ENCODE measurements at regions not wholly inside any gene's neighbourhood (a gene's known extent, or its start where the extent isn't known, plus 50 kb on each side); places are given as distances from the start of the nearest gene placed in this dataset.

GRCh38 chr18:28372186-28372585 lies 195.3 kb upstream of the CDH2 start:
- no peak overlapping the region for H3K4me2 ChIP-seq

GRCh38 chr18:28366676-28367075 lies 189.7 kb upstream of the CDH2 start:
- no peak overlapping the region for H3K4me3 ChIP-seq
- TF ChIP-seq Cebpa-rat (IDR thresholded peaks at IDR 0.05), result no peak
- H3K9ac ChIP-seq, result no peak overlapping the region
- no peaks in the 10 kb centered on the region for H3K36me3 ChIP-seq
- H3K27ac ChIP-seq, result no peak overlapping the region
- H3K9me3 ChIP-seq (replicated peaks in 1 of 11), result no peaks in the 10 kb centered on the region
- no peaks in the 10 kb centered on the region for H3K27me3 ChIP-seq
- no peaks in the 10 kb centered on the region for H3K4me1 ChIP-seq
- no peaks in the 10 kb centered on the region for H4K20me1 ChIP-seq
- H3K4me2 ChIP-seq, result no peak overlapping the region

More at GRCh38 chr18:28372186-28372585, 195.3 kb upstream of the CDH2 start:
- H3K4me1 ChIP-seq, result no peaks in the 10 kb centered on the region
- no peaks in the 10 kb centered on the region for H3K36me3 ChIP-seq
- H3K4me3 ChIP-seq, result no peak overlapping the region
- no peak for TF ChIP-seq Cebpa-rat (IDR thresholded peaks at IDR 0.05)
- H3K9ac ChIP-seq, result no peak overlapping the region
- no peaks in the 10 kb centered on the region for H3K9me3 ChIP-seq (replicated peaks in 1 of 11)
- H3K27me3 ChIP-seq, result no peaks in the 10 kb centered on the region
- no peaks in the 10 kb centered on the region for H4K20me1 ChIP-seq
- no peak overlapping the region for H3K27ac ChIP-seq

DNA sequence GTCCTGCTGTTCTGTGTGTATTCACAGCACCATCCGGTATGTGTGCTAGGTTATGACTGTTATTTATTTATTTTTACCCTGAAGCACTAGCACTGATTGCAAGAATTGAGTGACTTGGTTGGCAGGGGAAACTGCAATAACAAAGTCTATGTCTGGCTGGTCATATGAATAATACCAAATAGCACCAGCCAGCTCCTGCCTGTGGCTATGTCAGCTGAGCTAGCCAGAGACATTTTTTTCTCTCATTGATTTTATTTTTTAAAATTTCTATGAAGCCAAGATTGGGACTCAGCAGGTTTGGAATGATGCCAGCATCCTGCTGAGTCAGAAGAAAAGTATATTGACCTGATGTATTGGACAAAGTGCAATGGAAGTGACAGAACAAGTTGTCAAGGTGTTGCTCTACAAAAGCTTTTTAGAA lies 188.5 kb upstream of the CDH2 start:
- no peaks in the 10 kb centered on the region for H4K20me1 ChIP-seq
- H3K9me3 ChIP-seq (replicated peaks in 1 of 11), result no peaks in the 10 kb centered on the region
- no peaks in the 10 kb centered on the region for H3K36me3 ChIP-seq
- H3K4me2 ChIP-seq, result no peak overlapping the region
- H3K4me3 ChIP-seq, result no peak overlapping the region
- H3K27ac ChIP-seq, result no peak overlapping the region
- no peak for TF ChIP-seq Cebpa-rat (IDR thresholded peaks at IDR 0.05)
- no peaks in the 10 kb centered on the region for H3K4me1 ChIP-seq
- no peaks in the 10 kb centered on the region for H3K27me3 ChIP-seq
- no peak overlapping the region for H3K9ac ChIP-seq

DNA sequence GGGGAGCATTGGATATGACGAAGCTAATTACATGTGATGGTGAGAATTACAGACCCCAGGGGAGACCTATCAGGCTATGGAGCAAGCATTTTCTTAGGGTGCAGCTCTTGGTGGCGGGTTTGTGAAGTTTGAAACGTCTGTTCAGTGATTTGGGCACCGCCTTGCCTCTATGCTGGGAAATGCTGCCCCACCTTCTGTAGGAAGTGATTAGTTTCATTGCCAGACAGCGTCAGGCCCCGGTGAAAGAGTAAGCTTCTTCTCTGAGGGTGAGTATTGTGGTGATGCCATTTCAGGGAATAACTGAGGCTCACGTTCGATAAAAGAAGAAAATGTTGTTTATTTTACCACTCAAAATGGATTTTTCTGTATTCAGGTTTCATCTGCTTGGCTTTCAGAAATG lies 186.2 kb upstream of the CDH2 start:
- Histone ChIP-seq H3K9me3 (replicated peaks in 1 of 11) (no peaks in the 10 kb centered on the region), H3K27me3 (no peaks in the 10 kb centered on the region), H3K4me1 (no peaks in the 10 kb centered on the region), H3K4me2 (no peak overlapping the region), H3K9ac (no peak overlapping the region), H3K27ac (no peak overlapping the region), H3K36me3 (no peaks in the 10 kb centered on the region), H4K20me1 (no peaks in the 10 kb centered on the region), H3K4me3 (no peak overlapping the region)
- no peak for TF ChIP-seq Cebpa-rat (IDR thresholded peaks at IDR 0.05)

DNA sequence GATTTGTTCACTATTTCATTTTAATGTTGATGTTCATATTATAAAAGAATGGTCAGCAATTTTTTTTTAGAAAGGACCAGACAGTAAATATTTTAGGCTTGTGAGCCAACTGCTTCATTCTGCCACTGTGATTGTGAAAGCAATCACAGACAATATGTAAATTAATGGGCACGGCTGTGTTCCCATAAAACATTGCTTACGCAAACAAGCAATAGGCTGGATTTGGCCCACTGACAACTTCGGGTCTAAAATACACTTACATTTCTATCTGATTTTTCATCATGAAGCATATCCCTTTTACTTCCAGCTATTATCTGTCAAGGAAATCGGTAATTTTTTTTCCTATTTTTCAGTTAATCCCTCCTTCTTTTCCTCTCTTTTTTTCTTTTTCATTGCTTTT lies 182.2 kb upstream of the CDH2 start:
- Histone ChIP-seq H3K36me3 (no peaks in the 10 kb centered on the region), H3K4me1 (no peaks in the 10 kb centered on the region), H4K20me1 (no peaks in the 10 kb centered on the region), H3K27me3 (no peaks in the 10 kb centered on the region), H3K9me3 (replicated peaks in 1 of 11) (no peaks in the 10 kb centered on the region), H3K9ac (no peak overlapping the region), H3K27ac (no peak overlapping the region), H3K4me3 (no peak overlapping the region), H3K4me2 (no peak overlapping the region)
- TF ChIP-seq Cebpa-rat (IDR thresholded peaks at IDR 0.05), result no peak

DNA sequence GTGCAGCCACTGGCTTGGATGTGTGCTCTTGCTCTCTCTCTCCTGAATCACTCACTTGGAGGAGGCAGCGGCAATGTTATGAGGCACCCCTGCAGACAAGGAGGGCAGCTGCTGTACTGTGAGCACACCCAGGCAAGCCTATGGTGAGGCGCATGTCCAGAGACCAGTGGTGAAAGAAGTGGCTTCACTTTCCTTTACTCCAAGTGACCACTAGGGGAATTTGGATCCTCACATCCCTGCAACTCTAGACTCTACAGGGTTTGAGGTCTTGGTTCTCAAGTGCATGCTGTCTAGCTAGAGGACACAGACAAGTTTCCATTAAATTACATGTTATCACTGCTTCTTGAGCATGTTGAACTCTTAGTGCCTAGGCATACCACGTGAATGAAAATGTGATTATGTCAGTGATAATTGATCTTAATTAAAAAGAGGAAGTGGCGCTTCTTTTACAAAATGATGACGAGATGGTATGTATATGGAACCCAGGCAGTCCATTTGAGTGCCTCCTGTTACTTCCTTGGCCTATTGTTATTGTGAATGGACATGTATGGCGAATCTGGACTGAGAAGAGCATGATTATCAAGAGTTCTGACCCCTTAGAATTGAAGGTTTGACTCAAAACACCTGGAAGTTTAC lies 181.0 kb upstream of the CDH2 start:
- Histone ChIP-seq H3K36me3 (no peaks in the 10 kb centered on the region), H3K4me3 (no peak overlapping the region), H3K4me2 (no peak overlapping the region), H4K20me1 (no peaks in the 10 kb centered on the region), H3K27ac (no peak overlapping the region), H3K27me3 (no peaks in the 10 kb centered on the region), H3K4me1 (no peaks in the 10 kb centered on the region), H3K9me3 (replicated peaks in 1 of 11) (no peaks in the 10 kb centered on the region), H3K9ac (no peak overlapping the region)
- no peak for TF ChIP-seq Cebpa-rat (IDR thresholded peaks at IDR 0.05)

GRCh38 chr18:28350821-28351220 lies 173.9 kb upstream of the CDH2 start:
- no peak for TF ChIP-seq Cebpa-rat (IDR thresholded peaks at IDR 0.05)
- Histone ChIP-seq H4K20me1 (no peaks in the 10 kb centered on the region), H3K27ac (no peak overlapping the region), H3K4me2 (no peak overlapping the region), H3K4me3 (no peak overlapping the region), H3K9ac (no peak overlapping the region), H3K9me3 (replicated peaks in 1 of 11) (no peaks in the 10 kb centered on the region), H3K27me3 (no peaks in the 10 kb centered on the region), H3K4me1 (0 out of 20 replicates have a peak, but pooled peaks cover 0 to 4% (median 0%) of the 10 kb centered on the region in 10 experiments), H3K36me3 (no peaks in the 10 kb centered on the region)

DNA sequence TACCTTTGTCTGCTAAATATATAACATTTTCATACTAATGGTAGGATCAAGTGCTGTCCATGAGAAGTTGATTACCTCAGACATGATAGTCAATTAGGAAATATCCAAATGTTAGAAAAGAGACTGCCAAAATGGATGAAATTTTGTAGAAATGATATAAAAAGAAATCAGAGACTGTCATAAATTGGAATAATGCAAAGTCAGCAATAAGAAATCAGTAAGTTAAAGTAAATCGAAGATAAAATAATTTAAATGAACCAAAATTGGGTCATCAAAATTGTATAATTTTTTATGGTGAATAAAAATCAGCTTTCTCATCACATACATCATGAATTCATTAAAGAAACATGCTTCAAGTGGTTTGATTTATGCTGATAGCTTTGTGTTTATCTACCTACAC lies 165.3 kb upstream of the CDH2 start:
- no peaks in the 10 kb centered on the region for H4K20me1 ChIP-seq
- H3K4me1 ChIP-seq, result 0 out of 20 replicates have a peak, but pooled peaks cover 0 to 5% (median 0%) of the 10 kb centered on the region in 10 experiments
- no peak overlapping the region for H3K4me2 ChIP-seq
- no peaks in the 10 kb centered on the region for H3K27me3 ChIP-seq
- no peaks in the 10 kb centered on the region for H3K9me3 ChIP-seq (replicated peaks in 1 of 11)
- H3K27ac ChIP-seq, result no peak overlapping the region
- no peak overlapping the region for H3K4me3 ChIP-seq
- no peak overlapping the region for H3K9ac ChIP-seq
- TF ChIP-seq Cebpa-rat (IDR thresholded peaks at IDR 0.05), result no peak
- H3K36me3 ChIP-seq, result no peaks in the 10 kb centered on the region

DNA sequence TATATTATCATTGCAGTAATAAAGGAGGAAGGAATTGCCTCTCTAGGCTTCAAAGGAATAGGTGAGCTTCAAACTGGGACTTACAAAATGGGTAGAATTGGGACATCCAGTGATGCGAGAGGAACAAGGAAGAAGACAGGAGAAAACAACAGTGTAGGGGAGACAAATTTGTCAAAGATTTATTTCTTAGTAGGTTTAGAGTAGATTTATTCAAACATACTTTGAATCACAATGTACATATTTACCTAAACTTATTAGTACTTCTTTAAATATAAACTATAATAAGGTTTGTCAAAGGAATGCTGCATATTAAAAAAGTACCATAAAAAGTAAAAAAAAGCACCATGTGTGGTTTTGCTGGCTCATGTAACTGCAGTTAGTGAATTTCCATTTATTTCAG lies 161.4 kb upstream of the CDH2 start:
- no peaks in the 10 kb centered on the region for H3K36me3 ChIP-seq
- no peaks in the 10 kb centered on the region for H4K20me1 ChIP-seq
- no peak overlapping the region for H3K9ac ChIP-seq
- H3K4me3 ChIP-seq, result no peak overlapping the region
- H3K27me3 ChIP-seq, result no peaks in the 10 kb centered on the region
- TF ChIP-seq Cebpa-rat (IDR thresholded peaks at IDR 0.05), result no peak
- no peak overlapping the region for H3K4me2 ChIP-seq
- H3K4me1 ChIP-seq, result no peaks in the 10 kb centered on the region
- no peak overlapping the region for H3K27ac ChIP-seq
- no peaks in the 10 kb centered on the region for H3K9me3 ChIP-seq (replicated peaks in 1 of 11)

DNA sequence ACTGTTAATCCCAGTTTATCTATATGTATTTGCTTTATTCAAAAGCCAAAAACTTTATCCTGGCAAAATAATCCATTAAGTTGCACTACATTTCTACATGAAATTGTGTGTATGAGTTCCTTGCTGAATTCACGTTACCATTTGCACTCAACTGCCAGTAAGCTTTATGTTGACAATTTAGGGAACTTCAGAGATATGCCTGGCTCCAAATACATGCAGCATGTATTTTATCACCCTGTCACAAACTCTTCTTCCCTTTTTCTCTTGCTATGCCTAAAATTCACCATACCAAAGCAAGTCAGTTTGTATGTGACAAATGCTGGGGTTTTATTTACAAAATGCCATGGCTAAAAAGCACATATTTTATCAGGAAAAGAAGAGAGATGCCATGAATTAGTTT lies 157.6 kb upstream of the CDH2 start:
- Histone ChIP-seq H3K36me3 (no peaks in the 10 kb centered on the region), H3K4me2 (no peak overlapping the region), H3K4me1 (no peaks in the 10 kb centered on the region), H3K4me3 (no peak overlapping the region), H3K9me3 (replicated peaks in 1 of 11) (no peaks in the 10 kb centered on the region), H3K9ac (no peak overlapping the region), H3K27me3 (no peaks in the 10 kb centered on the region), H4K20me1 (no peaks in the 10 kb centered on the region), H3K27ac (no peak overlapping the region)
- no peak for TF ChIP-seq Cebpa-rat (IDR thresholded peaks at IDR 0.05)

Measured in BLaER1 treated with 17β-estradiol and CSF1 and Interleukin-3, amounts not matched to agents 10 nM and 100 nM (cell line).